H1 (cell line): ENCODE measurements at regions not wholly inside any gene's neighbourhood (a gene's known extent, or its start where the extent isn't known, plus 50 kb on each side); places are given as distances from the start of the nearest gene placed in this dataset.

Experiments used
- SAP30 ChIP-seq: fragments of 300-600 bp; sonication (generic); IDR thresholded peaks from 2 replicates; pipeline ENCODE4 v1.7.1; 2012; ENCODE audit warnings: low read length, moderate library complexity, mild to moderate bottlenecking, inconsistent platforms; ENCODE audit not compliant: insufficient read depth, insufficient replicate concordance
- SRF ChIP-seq: IDR thresholded peaks from 2 replicates; pipeline ENCODE4 v1.6.1; 2011; ENCODE audit warnings: mild to moderate bottlenecking, low read depth, low read length, moderate library complexity

GRCh38 chr6:54778731-54779130, 67.8 kb upstream of the FAM83B start (continued):
- TF ChIP-seq SAP30 (no peak), SRF (no peak)
